SK-N-SH (cell line): ENCODE measurements at regions not wholly inside any gene's neighbourhood (a gene's known extent, or its start where the extent isn't known, plus 50 kb on each side); places are given as distances from the start of the nearest gene placed in this dataset.

ENCODE experiments used
- CTCF ChIA-PET: fragments of 300-600, 350-600 bp; formaldehyde crosslinking; extraction: SDS; loops from one replicate; lab custom pipeline; 2021; lab: Yijun Ruan, JAX
- POLR2A ChIA-PET: fragments of 350-600 bp; sonication (Branson Sonifier 250); formaldehyde crosslinking; extraction: SDS; loops from one replicate; lab custom pipeline; 2020; ENCODE audit warnings: antibody characterized with exemption, inconsistent platforms; lab: Yijun Ruan, JAX
- DNase-seq: peaks from one replicate; pipeline ENCODE4 v3.0.0; 2012
- H2AFZ ChIP-seq: fragments of 200-600 bp; sonication (generic); 2 replicates; pipeline ENCODE4 v1.8.1; 2016; ENCODE audit warnings: antibody characterized with exemption, mild to moderate bottlenecking, low read depth
- H3F3A ChIP-seq: fragments of 200-600 bp; sonication (generic); replicated peaks from 2 replicates; pipeline ENCODE3; 2016; ENCODE audit warnings: antibody characterized with exemption, mild to moderate bottlenecking; ENCODE audit not compliant: insufficient read depth
- H3K27ac ChIP-seq, 2 experiments: fragments of 200-500 bp in 1 of 2; fragments of 200-600 bp in 1 of 2; sonication (Bioruptor generic) in 1 of 2; sonication (generic), shearing (Covaris generic) in 1 of 2; 2 replicates each; pipeline versions ENCODE4 v1.5.1 to v1.6.1; 2014 to 2016; ENCODE audit warnings: low read depth in 2 of 2, inconsistent platforms in 1 of 2, low read length in 1 of 2, mild to moderate bottlenecking in 1 of 2, mixed read lengths in 1 of 2
- H3K27me3 ChIP-seq: fragments of 200-600 bp; sonication (generic), shearing (Covaris generic); 2 replicates; pipeline ENCODE4 v1.6.1; 2016; ENCODE audit warnings: mixed run types; ENCODE audit not compliant: insufficient read depth
- H3K36me3 ChIP-seq, 2 experiments: fragments of 200-500 bp in 1 of 2; fragments of 200-600 bp in 1 of 2; sonication (Bioruptor generic) in 1 of 2; sonication (generic) in 1 of 2; replicated peaks in 1 of 2; 2 replicates each; pipeline versions ENCODE3 to v1.5.1; 2014 to 2016; ENCODE audit warnings: low read length in 1 of 2, mild to moderate bottlenecking in 1 of 2; ENCODE audit not compliant: insufficient read depth in 2 of 2, control insufficient read depth in 1 of 2
- H3K4me1 ChIP-seq, 2 experiments: fragments of 200-500 bp in 1 of 2; fragments of 200-600 bp in 1 of 2; sonication (Bioruptor generic) in 1 of 2; sonication (generic), shearing (Covaris generic) in 1 of 2; 2 replicates each; pipeline versions ENCODE4 v1.5.1 to v1.6.1; 2014 to 2016; ENCODE audit warnings: low read depth in 1 of 2, low read length in 1 of 2, mixed run types in 1 of 2; ENCODE audit not compliant: insufficient read depth in 2 of 2, control insufficient read depth in 1 of 2
- H3K4me2 ChIP-seq: fragments of 200-600 bp; sonication (generic), shearing (Covaris generic); 2 replicates; pipeline ENCODE4 v1.6.1; 2017; ENCODE audit warnings: mixed run types
- H3K4me3 ChIP-seq, 2 experiments: fragments of 200-500 bp in 1 of 2; fragments of 200-600 bp in 1 of 2; sonication (Bioruptor generic) in 1 of 2; sonication (generic), shearing (Covaris generic) in 1 of 2; 2 replicates each; pipeline versions ENCODE4 v1.5.1 to v1.8.1; 2014 to 2016; ENCODE audit warnings: low read depth in 2 of 2, inconsistent platforms in 1 of 2, low read length in 1 of 2, mild to moderate bottlenecking in 1 of 2, mixed read lengths in 1 of 2, moderate library complexity in 1 of 2
- H3K79me2 ChIP-seq: fragments of 200-600 bp; sonication (generic); 2 replicates; pipeline ENCODE4 v1.8.1; 2017; ENCODE audit warnings: mild to moderate bottlenecking; ENCODE audit not compliant: insufficient read depth
- H3K9ac ChIP-seq: fragments of 200-600 bp; sonication (generic); 2 replicates; pipeline ENCODE4 v1.6.1; 2017; ENCODE audit warnings: mixed run types
- H3K9me2 ChIP-seq: fragments of 200-600 bp; sonication (generic); 2 replicates; pipeline ENCODE4 v1.6.1; 2017; ENCODE audit warnings: mixed run types
- H3K9me3 ChIP-seq: fragments of 200-600 bp; sonication (generic); 2 replicates; pipeline ENCODE4 v1.6.1; 2017; ENCODE audit warnings: mixed run types, mild to moderate bottlenecking, moderate library complexity
- H4K20me1 ChIP-seq: fragments of 200-600 bp; sonication (generic); 2 replicates; pipeline ENCODE4 v1.6.1; 2017; ENCODE audit warnings: mild to moderate bottlenecking, mixed run types; ENCODE audit not compliant: insufficient read depth
- ELF1 ChIP-seq: IDR thresholded peaks from 2 replicates; pipeline ENCODE4 v1.4.0; 2012
- GATA2 ChIP-seq: sonication (generic); formaldehyde crosslinking; IDR thresholded peaks from 2 replicates; pipeline ENCODE4 v1.5.0; 2020; ENCODE audit warnings: mild to moderate bottlenecking, missing genetic modification reagents
- IRF3 ChIP-seq: fragments of 150-350 bp; IDR thresholded peaks from 2 replicates; pipeline ENCODE4 v1.6.1; 2016; ENCODE audit warnings: mild to moderate bottlenecking, low read depth, low read length
- JUND ChIP-seq: IDR thresholded peaks from 2 replicates; pipeline ENCODE4 v1.4.0; 2012
- MAX ChIP-seq: IDR thresholded peaks from 2 replicates; pipeline ENCODE4 v1.4.0; 2012; ENCODE audit warnings: low read depth
- NRF1 ChIP-seq: IDR thresholded peaks from 2 replicates; pipeline ENCODE4 v1.6.1; 2012; ENCODE audit warnings: low read depth, mild to moderate bottlenecking, low read length
- RCOR1 ChIP-seq: fragments of 150-350 bp; IDR thresholded peaks from 2 replicates; pipeline ENCODE4 v1.6.1; 2017; ENCODE audit warnings: antibody characterized with exemption, low read length
- SIN3A ChIP-seq: IDR thresholded peaks from 2 replicates; pipeline ENCODE4 v1.6.1; 2012; ENCODE audit warnings: low read depth, mild to moderate bottlenecking, low read length, moderate library complexity, borderline replicate concordance
- TEAD4 ChIP-seq: IDR thresholded peaks from 2 replicates; pipeline ENCODE4 v1.4.0; 2012; ENCODE audit warnings: mild to moderate bottlenecking, borderline replicate concordance; ENCODE audit not compliant: insufficient read depth
- USF1 ChIP-seq: IDR thresholded peaks from 2 replicates; pipeline ENCODE4 v1.4.0; 2012; ENCODE audit warnings: low read depth, borderline replicate concordance
- WGBS: methylation state at CpG from one replicate; pipeline ENCODE4 v1.1.6; 2017; ENCODE audit warnings: low lambda C conversion rate; 5-methylcytosine and 5-hydroxymethylcytosine counted together

DNA sequence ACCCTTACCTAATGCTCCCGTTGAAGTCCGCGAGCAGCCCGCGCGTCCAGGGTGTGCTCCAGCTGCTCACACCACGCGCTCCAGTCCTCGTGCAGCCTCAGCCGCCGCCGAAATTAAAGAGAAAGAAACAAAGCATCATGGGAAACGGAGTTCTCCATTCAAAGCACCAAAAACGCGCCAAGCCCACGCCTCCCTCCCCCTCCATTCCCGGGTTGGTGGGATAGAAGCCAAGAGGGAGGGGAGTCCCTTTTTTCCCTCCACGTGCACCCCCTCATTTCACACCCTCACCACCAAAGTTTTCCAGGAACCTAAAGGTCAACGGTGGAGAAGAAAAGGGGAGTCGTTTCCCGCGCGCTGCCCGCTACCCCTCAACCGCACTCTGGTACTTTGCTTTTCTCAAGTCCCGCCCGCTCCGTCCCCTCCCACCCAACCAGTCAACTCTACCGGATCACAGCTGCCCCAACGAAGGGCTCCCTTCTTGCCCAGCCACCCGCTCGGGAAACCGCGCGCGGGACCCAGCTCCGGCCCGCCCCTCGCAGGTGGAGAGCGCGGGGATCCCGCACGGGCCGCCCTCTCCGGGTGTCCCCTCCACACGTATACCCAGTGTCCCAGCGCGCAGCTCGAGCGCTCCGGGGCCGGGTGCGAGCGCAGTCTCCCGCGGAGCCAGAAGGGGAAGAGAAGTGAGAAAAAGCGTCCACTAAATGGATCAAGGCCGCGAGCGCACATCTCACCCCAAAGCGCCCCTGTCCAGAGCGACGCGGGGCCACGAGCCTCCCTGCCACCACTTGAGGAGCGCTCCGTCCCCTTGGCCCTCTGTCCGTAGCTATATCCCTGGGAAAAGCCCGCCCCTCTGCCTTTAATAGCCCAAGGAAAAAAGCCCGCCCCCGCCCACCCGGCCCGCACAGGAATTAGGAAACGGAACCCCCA lies 65.1 kb upstream of the CCDC160 start:
- CTCF ChIA-PET: no interaction called here
- H3K4me3 ChIP-seq: peak overlapping the region in 1 of 2 experiments; percentile 50; a peak in 3 of 4 replicates
- H3F3A ChIP-seq: no peaks in the 10 kb centered on the region
- H3K4me2 ChIP-seq: peak overlapping the region; percentile 76
- DNase-seq: peak; percentile 64
- 29% methylated on average over 50 of the region's 74 CpGs for WGBS
- TF ChIP-seq JUND (no peak), USF1 (no peak), SIN3A (no peak), GATA2 (CRISPR knock-in tag) (no peak), ELF1 (no peak), IRF3 (no peak), TEAD4 (no peak), MAX (peak; percentile 67; the same call in 1 of the 2 replicates)
- TF ChIP-seq, all 33 proteins: peak for 1
- Histone ChIP-seq H3K9ac (no peak overlapping the region), H3K27me3 (peaks cover 35% of the 10 kb centered on the region; the same call in 1 of the 2 replicates), H4K20me1 (no peaks in the 10 kb centered on the region), H3K9me2 (no peaks in the 10 kb centered on the region), H3K36me3 (no peaks in the 10 kb centered on the region), H3K4me1 (no peaks in the 10 kb centered on the region; a peak in 1 of 4 replicates), H2AFZ (no peak overlapping the region), H3K79me2 (no peaks in the 10 kb centered on the region), H3K27ac (no peak overlapping the region), H3K9me3 (no peaks in the 10 kb centered on the region)
- POLR2A ChIA-PET: no interaction called here

DNA sequence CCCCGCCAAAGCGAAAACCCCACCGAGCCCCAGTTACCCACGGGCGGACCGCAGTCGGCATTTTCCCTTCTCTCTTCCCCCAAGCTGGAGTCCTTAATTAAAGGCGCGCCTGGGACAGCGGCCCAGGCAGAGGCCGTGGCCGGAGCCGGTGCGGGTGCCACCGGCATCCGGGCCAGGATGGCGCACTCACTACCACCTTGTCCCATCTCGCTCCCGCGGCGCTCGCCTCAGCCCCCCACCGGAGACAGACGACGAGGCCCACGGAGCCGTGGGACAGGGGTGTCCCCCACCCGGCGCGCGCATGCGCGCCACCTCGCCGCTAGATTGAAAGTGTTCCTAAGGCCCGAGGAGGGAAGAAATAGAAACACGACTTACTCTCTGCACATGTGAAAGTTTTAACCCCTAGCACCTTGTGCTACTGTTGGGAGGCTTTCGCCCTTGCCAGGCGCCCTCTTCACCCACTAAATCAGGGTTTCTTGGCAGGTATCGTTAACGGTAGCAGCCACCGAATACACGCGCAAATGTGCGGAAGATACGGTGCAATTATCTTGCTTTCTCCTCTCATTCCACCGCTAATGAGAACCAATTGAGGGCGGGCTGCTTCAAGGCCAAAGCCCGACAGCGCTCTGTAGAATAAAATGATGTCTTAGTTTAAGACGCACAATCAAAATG lies 64.3 kb upstream of the CCDC160 start:
- H4K20me1 ChIP-seq: no peaks in the 10 kb centered on the region
- no peak overlapping the region for H3K27ac ChIP-seq
- peak; percentile 69 for DNase-seq
- no peaks in the 10 kb centered on the region for H3K79me2 ChIP-seq
- H3K4me3 ChIP-seq: peak overlapping the region; percentile 50 to 53
- WGBS: 30% methylated on average over 33 of the region's 51 CpGs
- H3K9me3 ChIP-seq: no peaks in the 10 kb centered on the region
- no peaks in the 10 kb centered on the region for H3K9me2 ChIP-seq
- ChIA-PET POLR2A (no interaction called here), CTCF (no interaction called here)
- no peaks in the 10 kb centered on the region for H3K36me3 ChIP-seq
- peak overlapping the region; percentile 68; the same call in 1 of the 2 replicates for H3K4me2 ChIP-seq
- 0 out of 2 replicates have a peak overlapping the region, but pooled peaks have one; percentile 36 for H2AFZ ChIP-seq
- TF ChIP-seq GATA2 (CRISPR knock-in tag): no peak
- no peak for TF ChIP-seq RCOR1
- no peak for TF ChIP-seq MAX
- no peak for TF ChIP-seq TEAD4
- peak; percentile 60; the same call in 1 of the 2 replicates for TF ChIP-seq NRF1
- H3K27me3 ChIP-seq: peaks cover 29% of the 10 kb centered on the region; the same call in 1 of the 2 replicates
- H3F3A ChIP-seq: no peaks in the 10 kb centered on the region
- H3K9ac ChIP-seq: no peak overlapping the region
- no peaks in the 10 kb centered on the region; a peak in 1 of 4 replicates for H3K4me1 ChIP-seq
